PFSK-1 (cell line): ENCODE measurements at regions not wholly inside any gene's neighbourhood (a gene's known extent, or its start where the extent isn't known, plus 50 kb on each side); places are given as distances from the start of the nearest gene placed in this dataset.

Source experiments
- FOXP2 ChIP-seq: optimal IDR thresholded peaks from 2 replicates; pipeline ENCODE3; 2011; ENCODE audit warnings: borderline replicate concordance, control low read depth, inconsistent platforms; ENCODE audit not compliant: insufficient read depth; ENCODE audit errors: extremely low read length, extremely low read depth
- POLR2AphosphoS5 ChIP-seq: IDR thresholded peaks from 2 replicates; pipeline ENCODE4 v1.6.1; 2012; ENCODE audit warnings: low read depth, mild to moderate bottlenecking, control low read depth, low read length, moderate library complexity
- SIN3A ChIP-seq: IDR thresholded peaks from 2 replicates; pipeline ENCODE4 v1.6.1; 2012; ENCODE audit warnings: mild to moderate bottlenecking, low read length, moderate library complexity, borderline replicate concordance; ENCODE audit not compliant: insufficient read depth
- TAF1 ChIP-seq: IDR thresholded peaks from 2 replicates; pipeline ENCODE4 v1.6.1; 2012; ENCODE audit warnings: low read length, control low read depth, borderline replicate concordance; ENCODE audit not compliant: insufficient read depth
- TF ChIP-seq, protein P1 (sequence below), 2 experiments: IDR thresholded peaks; 2 replicates each; pipeline versions ENCODE4 v1.6.1 to v1.8.0; 2011 to 2012; ENCODE audit warnings: low read depth in 2 of 2, low read length in 2 of 2, control low read depth in 1 of 2, inconsistent platforms in 1 of 2, mild to moderate bottlenecking in 1 of 2, moderate library complexity in 1 of 2; ENCODE audit not compliant: insufficient read depth in 1 of 2

DNA sequence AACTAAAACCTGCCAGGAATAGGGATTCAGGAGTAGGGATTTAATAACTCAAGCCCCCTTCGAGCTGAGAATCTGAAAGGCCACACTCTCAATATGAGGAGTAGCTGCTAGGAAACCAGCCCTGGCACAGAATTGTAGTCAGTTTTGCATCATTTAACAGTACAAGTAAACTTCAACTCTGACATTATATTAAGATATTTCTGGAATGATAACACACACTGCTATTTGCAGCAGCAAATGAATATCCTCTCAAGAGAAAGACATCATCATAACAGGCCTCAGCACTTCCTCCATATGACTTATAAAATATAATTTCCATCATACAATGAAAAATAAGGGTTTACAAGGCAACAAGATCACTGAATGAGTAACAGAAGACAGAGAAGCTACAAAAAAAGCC, 138.2 kb upstream of the RFX3 start:
- TF ChIP-seq, protein P1, sequence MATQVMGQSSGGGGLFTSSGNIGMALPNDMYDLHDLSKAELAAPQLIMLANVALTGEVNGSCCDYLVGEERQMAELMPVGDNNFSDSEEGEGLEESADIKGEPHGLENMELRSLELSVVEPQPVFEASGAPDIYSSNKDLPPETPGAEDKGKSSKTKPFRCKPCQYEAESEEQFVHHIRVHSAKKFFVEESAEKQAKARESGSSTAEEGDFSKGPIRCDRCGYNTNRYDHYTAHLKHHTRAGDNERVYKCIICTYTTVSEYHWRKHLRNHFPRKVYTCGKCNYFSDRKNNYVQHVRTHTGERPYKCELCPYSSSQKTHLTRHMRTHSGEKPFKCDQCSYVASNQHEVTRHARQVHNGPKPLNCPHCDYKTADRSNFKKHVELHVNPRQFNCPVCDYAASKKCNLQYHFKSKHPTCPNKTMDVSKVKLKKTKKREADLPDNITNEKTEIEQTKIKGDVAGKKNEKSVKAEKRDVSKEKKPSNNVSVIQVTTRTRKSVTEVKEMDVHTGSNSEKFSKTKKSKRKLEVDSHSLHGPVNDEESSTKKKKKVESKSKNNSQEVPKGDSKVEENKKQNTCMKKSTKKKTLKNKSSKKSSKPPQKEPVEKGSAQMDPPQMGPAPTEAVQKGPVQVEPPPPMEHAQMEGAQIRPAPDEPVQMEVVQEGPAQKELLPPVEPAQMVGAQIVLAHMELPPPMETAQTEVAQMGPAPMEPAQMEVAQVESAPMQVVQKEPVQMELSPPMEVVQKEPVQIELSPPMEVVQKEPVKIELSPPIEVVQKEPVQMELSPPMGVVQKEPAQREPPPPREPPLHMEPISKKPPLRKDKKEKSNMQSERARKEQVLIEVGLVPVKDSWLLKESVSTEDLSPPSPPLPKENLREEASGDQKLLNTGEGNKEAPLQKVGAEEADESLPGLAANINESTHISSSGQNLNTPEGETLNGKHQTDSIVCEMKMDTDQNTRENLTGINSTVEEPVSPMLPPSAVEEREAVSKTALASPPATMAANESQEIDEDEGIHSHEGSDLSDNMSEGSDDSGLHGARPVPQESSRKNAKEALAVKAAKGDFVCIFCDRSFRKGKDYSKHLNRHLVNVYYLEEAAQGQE (IDR thresholded peaks at IDR 0.05; ENCODE audit: insufficient read depth in 1 of 2, low read depth in 2 of 2, low read length in 2 of 2): no peak
- TF ChIP-seq POLR2AphosphoS5 (no peak), FOXP2 (no peak), TAF1 (no peak), SIN3A (no peak)

DNA sequence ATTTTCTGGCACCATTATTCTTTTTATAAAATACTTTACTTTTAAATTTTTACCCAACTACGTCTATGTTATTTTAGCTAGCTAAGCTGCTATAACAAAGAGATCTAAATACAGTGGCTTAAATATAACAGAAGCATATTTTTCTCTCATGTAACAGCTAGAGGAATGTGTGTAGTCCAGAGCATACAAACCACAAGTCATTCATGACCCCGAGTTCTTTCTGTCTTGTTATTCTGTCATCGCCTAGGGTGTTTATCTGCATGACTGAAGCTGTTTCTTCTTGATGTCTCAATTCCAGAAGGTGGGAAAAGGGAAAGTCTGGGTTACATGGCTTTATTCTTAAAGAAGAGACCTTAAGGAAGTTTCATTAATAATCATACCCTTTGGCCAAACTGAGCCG, 136.9 kb upstream of the RFX3 start:
- TF ChIP-seq, protein P1 (IDR thresholded peaks at IDR 0.05; ENCODE audit: insufficient read depth in 1 of 2, low read depth in 2 of 2, low read length in 2 of 2): no peak
- no peak for TF ChIP-seq TAF1
- TF ChIP-seq FOXP2: no peak
- TF ChIP-seq POLR2AphosphoS5: no peak
- no peak for TF ChIP-seq SIN3A

DNA sequence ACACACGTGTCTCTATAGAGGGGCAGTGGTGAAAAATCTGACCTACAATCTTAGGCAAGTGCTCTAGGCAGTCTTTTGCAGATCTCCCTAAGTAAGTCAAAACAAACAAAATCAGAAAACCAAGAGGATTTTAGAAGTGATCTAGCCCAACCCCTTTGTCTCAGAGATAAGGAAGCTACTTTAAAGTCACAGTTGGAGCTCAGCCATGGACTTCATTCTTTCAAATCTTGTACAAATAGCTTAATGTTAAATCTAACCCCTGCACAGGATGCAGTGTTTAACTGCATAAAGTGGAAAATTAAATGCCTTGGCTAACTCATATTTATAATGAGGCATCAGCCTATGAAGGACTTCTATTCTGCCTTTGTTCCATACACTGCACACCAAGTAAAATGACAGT, 135.1 kb upstream of the RFX3 start:
- TF ChIP-seq TAF1: no peak
- TF ChIP-seq FOXP2: no peak
- TF ChIP-seq POLR2AphosphoS5: no peak
- TF ChIP-seq SIN3A: no peak
- TF ChIP-seq, protein P1 (IDR thresholded peaks at IDR 0.05; ENCODE audit: insufficient read depth in 1 of 2, low read depth in 2 of 2, low read length in 2 of 2): no peak

DNA sequence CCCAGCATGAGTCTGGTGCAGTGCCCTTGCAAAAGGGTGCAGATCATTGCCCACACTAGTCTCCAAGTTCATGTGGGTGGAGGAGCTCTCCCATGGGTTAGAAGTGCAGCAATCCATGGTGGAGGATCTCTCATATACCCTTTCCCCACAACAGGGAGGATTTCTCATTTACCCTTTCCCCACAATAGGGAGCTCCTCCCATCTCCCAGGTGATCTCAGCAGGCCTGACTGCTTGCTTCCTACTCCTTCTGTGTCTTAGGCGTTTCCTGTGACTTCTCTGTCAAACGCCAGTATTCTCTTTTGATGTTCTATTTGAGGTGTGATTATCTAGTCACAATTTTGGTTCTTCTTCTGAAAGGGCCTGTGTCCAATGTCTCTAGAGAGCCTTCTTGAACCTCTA, 133.8 kb upstream of the RFX3 start:
- TF ChIP-seq, protein P1 (IDR thresholded peaks at IDR 0.05; ENCODE audit: insufficient read depth in 1 of 2, low read depth in 2 of 2, low read length in 2 of 2): no peak
- no peak for TF ChIP-seq SIN3A

DNA sequence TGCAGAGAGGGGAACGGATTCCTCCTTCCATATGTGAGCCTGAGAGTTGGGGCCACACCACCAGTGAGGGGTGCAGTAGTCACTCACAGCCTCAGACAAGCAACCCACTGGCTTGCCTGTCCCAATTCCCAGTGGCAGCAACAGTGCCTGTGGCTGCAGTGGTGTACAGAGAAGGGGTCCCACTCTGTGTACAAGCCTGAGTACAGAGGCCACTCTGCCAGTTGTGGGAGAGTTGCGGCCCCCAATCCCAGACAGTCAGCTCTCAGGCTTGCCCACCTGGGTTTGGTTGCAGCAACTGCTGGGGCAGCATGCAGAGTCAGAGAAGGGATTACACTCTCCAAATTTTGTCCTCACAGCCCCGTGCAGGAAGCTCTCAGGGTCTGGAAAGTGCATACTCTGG, 133.2 kb upstream of the RFX3 start:
- no peak for TF ChIP-seq TAF1
- TF ChIP-seq POLR2AphosphoS5: no peak
- TF ChIP-seq FOXP2: no peak
- TF ChIP-seq SIN3A: no peak
- TF ChIP-seq, protein P1 (IDR thresholded peaks at IDR 0.05; ENCODE audit: insufficient read depth in 1 of 2, low read depth in 2 of 2, low read length in 2 of 2): no peak
